CD4-positive, alpha-beta T cell treated with Interleukin-1 beta for 1 hour (primary cell): ENCODE measurements at regions not wholly inside any gene's neighbourhood (a gene's known extent, or its start where the extent isn't known, plus 50 kb on each side); places are given as distances from the start of the nearest gene placed in this dataset.

Experiments used
- DNase-seq, 2 donors: peaks; one replicate each; pipeline ENCODE4 v3.0.0-alpha.2; 2020 to 2022

GRCh38 chr5:135218486-135218755 is 180.6 kb downstream of the MACROH2A1 start:
- no peak for DNase-seq

GRCh38 chr5:135217669-135218485 is 181.2 kb downstream of the MACROH2A1 start:
- no peak for DNase-seq

- DNase-seq = no peak
These were observed 182.3 kb downstream of the MACROH2A1 start for GRCh38 chr5:135216471-135217343.

- DNase-seq = no peak
These were observed 181.8 kb upstream of the PITX1 start for GRCh38 chr5:135215617-135216470.

- peak in 1 of 2 donors; percentile 18 for DNase-seq
These were observed 181.0 kb upstream of the PITX1 start for GRCh38 chr5:135214897-135215616.

GRCh38 chr5:135213466-135214239 is 179.6 kb upstream of the PITX1 start:
- DNase-seq = no peak

- DNase-seq = no peak
These were observed 179.0 kb upstream of the PITX1 start for GRCh38 chr5:135213027-135213386.

- no peak for DNase-seq
These were observed 178.5 kb upstream of the PITX1 start for GRCh38 chr5:135212361-135213026.

GRCh38 chr5:135211791-135212190 is 177.8 kb upstream of the PITX1 start:
- no peak for DNase-seq

- DNase-seq = no peak
These were observed 177.2 kb upstream of the PITX1 start for GRCh38 chr5:135211083-135211790.

GRCh38 chr5:135210286-135211055 is 176.4 kb upstream of the PITX1 start:
- DNase-seq = no peak

- DNase-seq = no peak
These were observed 175.1 kb upstream of the PITX1 start for GRCh38 chr5:135208903-135209721.

GRCh38 chr5:135208555-135208902 is 174.5 kb upstream of the PITX1 start:
- no peak for DNase-seq

- DNase-seq = no peak
These were observed 173.8 kb upstream of the PITX1 start for GRCh38 chr5:135207866-135208265.

- no peak for DNase-seq
These were observed 172.8 kb upstream of the PITX1 start for GRCh38 chr5:135206862-135207261.

- DNase-seq = no peak
These were observed 171.8 kb upstream of the PITX1 start for GRCh38 chr5:135205632-135206349.

GRCh38 chr5:135204151-135204600 is 170.1 kb upstream of the PITX1 start:
- DNase-seq = no peak

- no peak for DNase-seq
These were observed 169.6 kb upstream of the PITX1 start for GRCh38 chr5:135203593-135204036.
